Esophagus squamous epithelium (tissue), 5 donors: ENCODE measurements at regions not wholly inside any gene's neighbourhood (a gene's known extent, or its start where the extent isn't known, plus 50 kb on each side); places are given as distances from the start of the nearest gene placed in this dataset.

Experiments used
- DNase-seq: peaks from one replicate; lab custom pipeline; 2025; lab: John Stamatoyannopoulos, UW
- H3K27ac ChIP-seq, 4 donors: fragments of 200-600 bp; sonication (generic); one replicate each; pipeline ENCODE4 v1.5.1; 2016 to 2019; ENCODE audit warnings: mild to moderate bottlenecking in 1 of 4
- H3K27me3 ChIP-seq, 4 donors: fragments of 200-600 bp; sonication (generic); 1 replicate in 3 of 4; 2 replicates in 1 of 4; pipeline versions ENCODE4 v1.5.1 to v1.6.0; 2017 to 2021; ENCODE audit warnings: antibody characterized with exemption in 1 of 4
- H3K36me3 ChIP-seq, 3 donors: fragments of 200-600 bp; sonication (generic); one replicate each; pipeline ENCODE4 v1.5.1; 2016 to 2019
- H3K4me1 ChIP-seq, 3 donors: fragments of 200-600 bp; sonication (generic); one replicate each; pipeline ENCODE4 v1.5.1; 2017 to 2019
- H3K4me3 ChIP-seq, 4 donors: fragments of 200-600 bp; sonication (generic); 1 replicate in 3 of 4; 2 replicates in 1 of 4; pipeline ENCODE4 v1.5.1; 2016 to 2019; ENCODE audit warnings: mild to moderate bottlenecking in 2 of 4, moderate library complexity in 1 of 4
- H3K9me3 ChIP-seq, 3 donors: fragments of 200-600 bp; sonication (generic); one replicate each; pipeline ENCODE4 v1.5.1; 2016 to 2019
- CTCF ChIP-seq, 6 experiments: fragments of 450-650 bp in 4 of 6; fragments of 200-600 bp in 2 of 6; sonication (generic) in 2 of 6; IDR thresholded peaks; one replicate each; pipeline ENCODE4 v1.5.1; 2016 to 2019; ENCODE audit warnings: antibody characterized with exemption in 6 of 6, mild to moderate bottlenecking in 4 of 6, moderate library complexity in 4 of 6
- POLR2A ChIP-seq, 4 donors: fragments of 450-650 bp; IDR thresholded peaks; one replicate each; pipeline ENCODE4 v1.6.1; 2017; ENCODE audit warnings: antibody characterized with exemption in 4 of 4, mild to moderate bottlenecking in 4 of 4, moderate library complexity in 3 of 4
- WGBS, 2 donors: methylation state at CpG; one replicate each; pipeline ENCODE4 v1.1.5; 2018; 5-methylcytosine and 5-hydroxymethylcytosine counted together
- intact Hi-C: fragments of 100-400 bp; cut with DNase I; formaldehyde crosslinking; loops from one replicate; pipeline ENCODE4 v1.15.0; 2022
- donor health status: DM: yes; HTN: yes; CAD: no.

DNA sequence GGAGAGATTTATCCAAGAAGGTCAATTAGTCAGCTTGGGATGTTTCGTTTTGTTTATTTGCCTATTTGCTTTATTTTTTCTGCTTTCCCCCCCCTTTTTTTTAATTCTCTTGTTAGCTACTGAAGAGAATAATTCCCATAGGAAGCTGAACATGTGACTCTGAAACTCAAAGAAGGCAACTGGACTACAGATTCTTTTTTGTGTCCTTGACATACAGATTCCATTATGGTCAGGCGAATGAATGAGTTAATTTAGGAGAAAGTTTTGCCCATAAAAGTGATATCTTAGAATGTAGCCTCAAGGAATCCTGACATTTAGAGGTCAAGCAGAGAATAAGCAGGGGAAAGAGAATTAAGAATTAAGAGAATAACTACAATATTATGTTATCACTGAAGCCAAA lies 514.2 kb upstream of the LINC00305 start:
- TF ChIP-seq CTCF (IDR thresholded peaks at IDR 0.05) (no peak), POLR2A (IDR thresholded peaks at IDR 0.05) (no peak)
- Histone ChIP-seq H3K27me3 (no peaks in the 10 kb centered on the region), H3K4me3 (no peak overlapping the region), H3K36me3 (no peaks in the 10 kb centered on the region), H3K9me3 (no peaks in the 10 kb centered on the region), H3K27ac (no peak overlapping the region), H3K4me1 (no peaks in the 10 kb centered on the region)
- no peak for DNase-seq
- intact Hi-C loops = no loop called here
- WGBS, 2 donors = 60 to 76% methylated on average over 2 of the region's 2 CpGs

DNA sequence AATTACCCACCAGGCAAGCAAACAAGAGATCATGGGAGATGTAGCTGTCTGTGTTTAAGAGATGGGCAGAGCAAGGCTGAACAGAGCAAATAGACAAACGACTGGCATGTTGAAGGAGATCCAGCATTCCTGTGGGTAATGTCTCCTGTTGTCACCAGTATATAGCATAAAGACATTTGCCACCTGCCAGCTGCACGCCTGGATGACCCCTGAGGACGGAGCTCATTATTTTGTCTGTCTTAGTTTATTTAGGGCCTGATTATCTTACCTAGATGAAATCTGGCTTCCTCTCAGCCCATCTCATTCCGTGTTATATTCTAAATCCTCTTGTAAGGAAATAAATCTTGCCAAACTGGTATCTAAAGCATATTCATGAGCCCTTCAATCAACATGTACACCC lies 510.3 kb upstream of the LINC00305 start:
- H3K27me3 ChIP-seq = no peaks in the 10 kb centered on the region
- DNase-seq = no peak
- no peaks in the 10 kb centered on the region for H3K9me3 ChIP-seq
- H3K4me1 ChIP-seq = no peaks in the 10 kb centered on the region
- no peaks in the 10 kb centered on the region for H3K36me3 ChIP-seq
- 20 to 42% methylated on average over 4 of the region's 4 CpGs for WGBS, 2 donors
- no peak for TF ChIP-seq POLR2A (IDR thresholded peaks at IDR 0.05)
- no peak for TF ChIP-seq CTCF (IDR thresholded peaks at IDR 0.05)
- H3K4me3 ChIP-seq = no peak overlapping the region
- intact Hi-C loops = no loop called here
- H3K27ac ChIP-seq = no peak overlapping the region

DNA sequence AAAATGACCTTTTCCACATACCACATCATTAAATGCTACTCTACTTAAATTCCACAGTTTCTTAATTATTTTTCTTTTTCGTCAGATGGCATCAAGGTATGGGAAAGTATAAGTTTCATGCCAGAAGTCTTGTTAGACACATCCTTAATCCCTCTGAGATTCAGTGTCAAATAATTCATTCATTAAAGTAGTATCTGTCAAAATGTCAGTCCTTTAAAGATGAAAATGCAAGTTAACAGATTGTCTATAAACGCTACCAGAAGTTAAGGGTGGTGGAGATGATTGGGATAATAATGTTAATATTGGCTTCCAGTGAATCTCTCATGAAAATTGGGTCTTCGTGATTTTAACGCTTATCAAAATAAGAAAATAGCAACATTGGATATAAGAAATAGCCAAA lies 504.2 kb upstream of the LINC00305 start:
- Histone ChIP-seq H3K9me3 (no peaks in the 10 kb centered on the region), H3K27ac (no peak overlapping the region), H3K4me1 (no peaks in the 10 kb centered on the region), H3K27me3 (no peaks in the 10 kb centered on the region), H3K4me3 (no peak overlapping the region), H3K36me3 (no peaks in the 10 kb centered on the region)
- DNase-seq = no peak
- intact Hi-C loops = no loop called here
- no peak for TF ChIP-seq CTCF (IDR thresholded peaks at IDR 0.05)
- TF ChIP-seq POLR2A (IDR thresholded peaks at IDR 0.05) = no peak
- 51 to 69% methylated on average over 4 of the region's 4 CpGs for WGBS, 2 donors

- TF ChIP-seq CTCF (IDR thresholded peaks at IDR 0.05) (no peak), POLR2A (IDR thresholded peaks at IDR 0.05) (no peak)
- Histone ChIP-seq H3K4me3 (no peak overlapping the region), H3K9me3 (peaks cover 0 to 6% (median 0%) of the 10 kb centered on the region in 3 donors), H3K27me3 (no peaks in the 10 kb centered on the region), H3K27ac (no peak overlapping the region), H3K36me3 (no peaks in the 10 kb centered on the region), H3K4me1 (no peaks in the 10 kb centered on the region)
- 58 to 63% methylated on average over 2 of the region's 2 CpGs for WGBS, 2 donors
- intact Hi-C loops = no loop called here
- DNase-seq = no peak
Observed at GRCh38 chr18:64650068-64650467, 501.2 kb upstream of the LINC00305 start.

DNA sequence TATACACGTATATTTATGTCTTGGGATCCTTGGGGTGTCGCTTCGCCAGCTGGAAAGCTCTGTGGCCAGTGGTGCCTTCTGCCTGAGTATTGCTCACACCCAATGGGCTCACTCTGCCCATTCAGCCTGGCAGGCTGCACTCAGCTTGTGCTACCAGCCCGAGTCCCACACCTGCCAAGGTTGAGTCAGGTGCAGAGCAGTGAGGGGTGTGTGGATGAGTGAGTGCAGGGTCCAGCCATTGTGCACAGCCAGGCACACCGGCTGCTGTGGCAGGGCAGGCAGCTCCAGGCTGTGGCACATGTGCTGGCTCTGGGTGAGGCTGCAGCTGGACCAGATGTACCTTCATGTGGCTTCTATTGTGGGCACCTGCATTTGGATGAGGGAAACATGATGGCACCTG lies 496.9 kb upstream of the LINC00305 start:
- intact Hi-C loops = no loop called here
- WGBS, 2 donors = 79 to 80% methylated on average over 3 to 4 of the region's 5 CpGs
- DNase-seq = no peak

More for the DNA sequence above, 496.9 kb upstream of the LINC00305 start:
- Histone ChIP-seq H3K36me3 (no peaks in the 10 kb centered on the region), H3K9me3 (peaks cover 0 to 6% (median 0%) of the 10 kb centered on the region in 3 donors), H3K4me3 (no peak overlapping the region), H3K4me1 (no peaks in the 10 kb centered on the region), H3K27ac (no peak overlapping the region), H3K27me3 (no peaks in the 10 kb centered on the region)
- no peak for TF ChIP-seq POLR2A (IDR thresholded peaks at IDR 0.05)
- no peak for TF ChIP-seq CTCF (IDR thresholded peaks at IDR 0.05)
